H4 (cell line): ENCODE measurements at regions not wholly inside any gene's neighbourhood (a gene's known extent, or its start where the extent isn't known, plus 50 kb on each side); places are given as distances from the start of the nearest gene placed in this dataset.

Experiments
- DNase-seq: peaks from one replicate; pipeline ENCODE4 v3.0.0-alpha.2; 2015; ENCODE audit warnings: low spot score

GRCh38 chr17:14947671-14948070 is 317.5 kb downstream of the PMP22 start:
- no peak for DNase-seq

GRCh38 chr17:14946481-14946880 is 318.6 kb downstream of the PMP22 start:
- no peak for DNase-seq

- DNase-seq: peak; percentile 41
These were observed 322.5 kb downstream of the PMP22 start for GRCh38 chr17:14942526-14943190.

- DNase-seq: no peak
These were observed 324.2 kb downstream of the PMP22 start for GRCh38 chr17:14940938-14941265.

GRCh38 chr17:14940108-14940937 is 324.8 kb downstream of the PMP22 start:
- no peak for DNase-seq

GRCh38 chr17:14935845-14936485 is 329.2 kb downstream of the PMP22 start:
- DNase-seq: no peak

GRCh38 chr17:14935139-14935841 is 329.8 kb downstream of the PMP22 start:
- DNase-seq: no peak

- DNase-seq: no peak
These were observed 331.4 kb downstream of the PMP22 start for GRCh38 chr17:14933676-14934075.

GRCh38 chr17:14926526-14927122 is 338.5 kb downstream of the PMP22 start:
- peak; percentile 65 for DNase-seq

- DNase-seq: no peak
These were observed 339.1 kb downstream of the PMP22 start for GRCh38 chr17:14926073-14926472.

- DNase-seq: no peak
These were observed 339.6 kb downstream of the PMP22 start for GRCh38 chr17:14925498-14925897.

- DNase-seq: no peak
These were observed 341.1 kb downstream of the PMP22 start for GRCh38 chr17:14923981-14924380.

GRCh38 chr17:14922411-14922810 is 342.7 kb downstream of the PMP22 start:
- DNase-seq: no peak

GRCh38 chr17:14921936-14922335 is 343.2 kb downstream of the PMP22 start:
- no peak for DNase-seq

- no peak for DNase-seq
These were observed 345.4 kb downstream of the PMP22 start for GRCh38 chr17:14919631-14920213.

- DNase-seq: no peak
These were observed 346.0 kb downstream of the PMP22 start for GRCh38 chr17:14919094-14919493.

GRCh38 chr17:14918540-14918939 is 346.6 kb downstream of the PMP22 start:
- no peak for DNase-seq

GRCh38 chr17:14910916-14911315 is 354.2 kb downstream of the PMP22 start:
- no peak for DNase-seq

- DNase-seq: no peak
These were observed 360.7 kb downstream of the PMP22 start for GRCh38 chr17:14904386-14904785.

- peak; percentile 33 for DNase-seq
These were observed 361.3 kb downstream of the PMP22 start for GRCh38 chr17:14903854-14904253.

- DNase-seq: no peak
These were observed 362.3 kb downstream of the PMP22 start for GRCh38 chr17:14902803-14903202.

GRCh38 chr17:14902297-14902696 is 362.8 kb downstream of the PMP22 start:
- no peak for DNase-seq
